PFSK-1 (cell line): ENCODE measurements at regions not wholly inside any gene's neighbourhood (a gene's known extent, or its start where the extent isn't known, plus 50 kb on each side); places are given as distances from the start of the nearest gene placed in this dataset.

Experiments
- POLR2AphosphoS5 ChIP-seq: IDR thresholded peaks from 2 replicates; pipeline ENCODE4 v1.6.1; 2012; ENCODE audit warnings: low read depth, mild to moderate bottlenecking, control low read depth, low read length, moderate library complexity
- REST ChIP-seq, 2 experiments: IDR thresholded peaks; 2 replicates each; pipeline versions ENCODE4 v1.6.1 to v1.8.0; 2011 to 2012; ENCODE audit warnings: low read depth in 2 of 2, low read length in 2 of 2, control low read depth in 1 of 2, inconsistent platforms in 1 of 2, mild to moderate bottlenecking in 1 of 2, moderate library complexity in 1 of 2; ENCODE audit not compliant: insufficient read depth in 1 of 2
- SIN3A ChIP-seq: IDR thresholded peaks from 2 replicates; pipeline ENCODE4 v1.6.1; 2012; ENCODE audit warnings: mild to moderate bottlenecking, low read length, moderate library complexity, borderline replicate concordance; ENCODE audit not compliant: insufficient read depth
- TAF1 ChIP-seq: IDR thresholded peaks from 2 replicates; pipeline ENCODE4 v1.6.1; 2012; ENCODE audit warnings: low read length, control low read depth, borderline replicate concordance; ENCODE audit not compliant: insufficient read depth

DNA sequence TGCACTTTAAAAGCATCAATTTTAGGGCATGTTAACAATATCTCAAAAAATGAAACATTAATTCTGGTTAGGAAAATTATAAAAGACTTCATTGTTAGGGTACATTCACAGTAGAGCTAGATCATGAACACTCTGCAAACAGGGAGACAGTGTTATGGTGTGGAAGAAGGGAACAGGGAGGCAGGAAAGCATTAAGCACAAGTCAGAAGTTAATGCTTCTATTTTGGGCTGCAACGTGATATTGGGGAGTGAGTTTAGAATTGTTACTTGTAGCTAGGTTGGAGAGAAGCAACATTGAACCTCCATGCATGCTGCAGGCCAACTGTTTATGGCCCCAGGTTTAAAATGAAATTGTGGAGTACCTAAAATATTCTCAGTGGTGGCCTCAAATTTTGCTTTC, 278.1 kb upstream of the NMUR2 start:
- TF ChIP-seq REST (IDR thresholded peaks at IDR 0.05; ENCODE audit: insufficient read depth in 1 of 2, low read depth in 2 of 2, low read length in 2 of 2) = no peak
- no peak for TF ChIP-seq TAF1
- no peak for TF ChIP-seq POLR2AphosphoS5
- TF ChIP-seq SIN3A = no peak
